Aorta (tissue), 5 donors: ENCODE measurements at regions not wholly inside any gene's neighbourhood (a gene's known extent, or its start where the extent isn't known, plus 50 kb on each side); places are given as distances from the start of the nearest gene placed in this dataset.
"Not testable (repeated sequence)": the region's sequence is repeated elsewhere in the genome, so short reads cannot be mapped to it uniquely, and the experiment has no call there.

Experiments
- ATAC-seq: fragments of 200-7000 bp; cut with Tn5 transposase; one replicate; pipeline ENCODE4 v1.9.1; 2022; ENCODE audit warnings: moderate library complexity; ENCODE audit not compliant: low FRiP score
- DNase-seq, 2 donors: peaks; one replicate each; pipeline ENCODE4 v3.0.0-alpha.2; 2020
- H3K27ac ChIP-seq, 2 donors: one replicate each; pipeline ENCODE4 v1.5.1; 2013; ENCODE audit warnings: low read length in 2 of 2, mild to moderate bottlenecking in 2 of 2, moderate library complexity in 2 of 2, control low read depth in 1 of 2, inconsistent platforms in 1 of 2, low read depth in 1 of 2
- H3K27me3 ChIP-seq, 2 donors: one replicate each; pipeline ENCODE4 v1.6.1; 2013; ENCODE audit warnings: control low read depth in 1 of 2, low read length in 1 of 2, mild to moderate bottlenecking in 1 of 2, moderate library complexity in 1 of 2; ENCODE audit not compliant: insufficient read depth in 2 of 2, control insufficient read depth in 1 of 2
- H3K36me3 ChIP-seq, 2 donors: one replicate each; pipeline ENCODE4 v1.6.1; 2013; ENCODE audit warnings: control low read depth in 1 of 2, low read length in 1 of 2, mild to moderate bottlenecking in 1 of 2; ENCODE audit not compliant: insufficient read depth in 2 of 2, control insufficient read depth in 1 of 2
- H3K4me1 ChIP-seq, 2 donors: one replicate each; pipeline ENCODE4 v1.6.1; 2013; ENCODE audit warnings: low read length in 2 of 2, control low read depth in 1 of 2, mild to moderate bottlenecking in 1 of 2, moderate library complexity in 1 of 2; ENCODE audit not compliant: insufficient read depth in 2 of 2, control insufficient read depth in 1 of 2
- H3K4me3 ChIP-seq, 2 donors: one replicate each; pipeline ENCODE4 v1.5.1; 2013; ENCODE audit warnings: low read length in 2 of 2, control low read depth in 1 of 2, mild to moderate bottlenecking in 1 of 2
- H3K9me3 ChIP-seq: one replicate; pipeline ENCODE4 v1.6.1; 2013; ENCODE audit warnings: mild to moderate bottlenecking, low read length; ENCODE audit not compliant: control insufficient read depth
- WGBS, 2 donors: extraction: QIAGEN DNeasy Blood & Tissue Kit; methylation state at CpG; one replicate each; pipeline ENCODE4 v1.1.7; 2013; 5-methylcytosine and 5-hydroxymethylcytosine counted together
- intact Hi-C, 2 donors: fragments of 100-400 bp; cut with DNase I; formaldehyde crosslinking; loops; one replicate each; pipeline versions ENCODE4 v1.14.2 to v1.15.0; 2022
- donor health status: healthy with polysubstance abuse.
- donor health status: Bipolar disorder and iron deficiency.
- donor health status: DM: no; HTN: no; CAD: no.
- donor health status: DM: no; HTN: no; CAD: no.
- donor health status: DM: yes; HTN: yes; CAD: no.

DNA sequence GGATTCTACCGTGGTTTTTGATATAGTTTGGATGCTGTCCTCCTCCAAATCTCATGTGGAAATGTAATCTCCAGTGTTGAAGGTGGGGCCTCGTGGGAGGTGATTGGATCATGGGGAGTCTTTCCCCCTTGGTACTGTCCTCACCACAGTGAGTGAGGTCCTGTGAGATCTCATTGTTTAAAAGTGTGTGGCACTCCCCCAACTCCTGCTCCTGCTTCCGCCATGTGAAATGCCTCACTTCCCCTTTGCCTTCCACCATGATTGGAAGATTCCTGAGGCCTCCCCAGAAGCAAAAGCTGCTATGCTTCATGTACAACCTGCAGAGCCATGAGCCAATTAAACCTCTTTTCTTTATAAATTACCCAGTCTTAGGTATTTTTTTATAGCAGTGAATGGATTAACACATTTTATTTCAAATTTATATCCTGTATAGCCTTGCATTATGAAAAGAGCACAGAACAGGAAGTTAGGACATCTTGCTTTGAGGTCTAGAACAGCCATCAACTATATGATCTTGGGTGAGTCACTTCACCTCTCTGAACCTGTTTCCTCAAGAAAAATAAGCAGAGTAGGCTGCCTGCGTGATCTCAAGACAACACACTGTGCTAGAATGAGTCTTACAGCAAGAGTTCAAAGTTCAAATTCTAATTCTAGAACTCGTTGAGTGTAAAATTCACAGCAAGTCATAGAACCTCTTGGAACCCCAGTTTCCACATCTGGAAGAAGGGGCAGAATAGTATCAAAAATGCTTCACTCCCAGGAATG, 160.9 kb upstream of the EEA1 start:
- Histone ChIP-seq H3K4me3 (no peak overlapping the region), H3K36me3 (no peaks in the 10 kb centered on the region), H3K27me3 (no peaks in the 10 kb centered on the region), H3K9me3 (no peaks in the 10 kb centered on the region), H3K4me1 (peaks cover 0 to 3% of the 10 kb centered on the region in 2 donors), H3K27ac (no peak overlapping the region)
- no peak for DNase-seq
- WGBS, 2 donors = 79 to 83% methylated on average over 5 of the region's 5 CpGs
- no peak for ATAC-seq
- intact Hi-C loops = no loop called here

DNA sequence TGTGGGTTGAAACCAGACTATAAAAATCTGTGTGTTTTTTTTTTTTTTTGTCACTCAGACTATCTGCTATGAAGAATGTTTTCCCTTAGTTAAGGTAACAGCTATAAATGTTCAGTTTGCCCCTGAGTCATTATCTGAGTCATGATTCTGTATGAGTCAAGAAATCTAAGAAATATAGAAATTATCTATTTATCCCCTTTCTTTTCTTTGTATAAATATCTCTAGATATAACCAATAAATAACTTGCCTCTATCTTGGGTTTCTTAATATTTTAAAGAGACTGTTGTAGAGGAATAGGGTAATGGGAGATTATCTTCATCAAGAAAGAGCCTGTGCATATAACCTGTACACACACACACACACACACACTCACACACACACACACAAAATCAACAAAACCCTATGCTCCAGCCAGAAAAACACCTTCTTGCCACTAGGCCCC, 161.7 kb upstream of the EEA1 start:
- intact Hi-C loops = no loop called here
- no peak overlapping the region for H3K27ac ChIP-seq
- no peak overlapping the region for H3K4me3 ChIP-seq
- H3K9me3 ChIP-seq = no peaks in the 10 kb centered on the region
- DNase-seq (no peak), ATAC-seq (no peak)
- peaks cover 0 to 3% of the 10 kb centered on the region in 2 donors for H3K4me1 ChIP-seq
- no peaks in the 10 kb centered on the region for H3K27me3 ChIP-seq
- no peaks in the 10 kb centered on the region for H3K36me3 ChIP-seq

DNA sequence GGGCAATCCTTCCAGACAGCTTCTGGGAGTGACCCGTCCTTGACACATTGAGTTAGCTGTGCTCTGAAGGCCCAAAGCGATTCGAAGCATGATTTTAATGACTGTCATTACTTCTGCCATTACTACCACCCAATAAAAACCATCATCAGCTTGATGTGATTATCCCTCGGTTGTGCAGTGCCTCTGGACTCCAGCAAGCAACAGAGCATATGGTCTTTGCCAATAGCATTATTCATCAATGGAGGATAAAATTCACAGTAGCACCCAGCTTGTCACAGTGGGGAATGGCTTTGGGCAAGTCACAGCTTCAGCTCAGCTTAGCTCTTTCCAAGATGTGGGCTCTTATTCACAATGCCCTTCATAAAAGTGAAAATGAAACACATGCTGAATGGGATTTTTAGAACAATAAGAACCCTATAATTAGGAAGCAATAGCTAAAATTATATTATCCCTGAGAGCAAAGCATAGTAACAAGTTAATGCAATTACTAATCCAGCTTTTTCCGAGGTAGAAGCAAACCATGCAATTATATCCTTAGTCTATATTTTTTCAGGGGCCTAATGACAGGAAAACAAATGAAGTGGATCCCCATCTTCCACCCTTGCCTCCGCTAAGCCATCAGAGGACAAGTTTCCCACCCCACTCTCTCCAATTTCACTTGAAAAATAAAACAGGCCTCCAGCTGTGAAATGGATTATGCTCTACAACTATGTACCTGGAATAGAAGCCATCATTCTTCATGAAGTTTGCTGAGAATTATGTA, 163.0 kb upstream of the EEA1 start:
- no peaks in the 10 kb centered on the region for H3K36me3 ChIP-seq
- intact Hi-C loops = no loop called here
- H3K27me3 ChIP-seq = no peaks in the 10 kb centered on the region
- 94 to 95% methylated on average over 6 of the region's 6 CpGs for WGBS, 2 donors
- H3K4me3 ChIP-seq = no peak overlapping the region
- DNase-seq (no peak), ATAC-seq (no peak)
- no peaks in the 10 kb centered on the region for H3K9me3 ChIP-seq
- H3K4me1 ChIP-seq = peaks cover 0 to 3% of the 10 kb centered on the region in 2 donors
- no peak overlapping the region for H3K27ac ChIP-seq

DNA sequence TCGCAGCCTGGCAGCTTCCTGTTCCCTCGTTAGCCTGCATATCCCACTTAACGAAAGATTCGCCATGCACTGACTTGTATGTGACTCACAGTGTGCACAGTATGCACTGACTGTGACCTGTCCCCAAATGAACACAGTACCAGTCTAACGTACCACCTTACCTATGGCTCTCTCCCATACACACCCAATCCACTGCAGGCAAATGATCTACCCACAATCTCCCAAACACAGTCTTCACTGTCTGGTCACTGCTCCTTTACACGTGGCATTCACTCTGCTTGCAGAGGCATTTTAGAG, 163.5 kb upstream of the EEA1 start:
- Histone ChIP-seq H3K4me3 (no peak overlapping the region), H3K4me1 (peaks cover 0 to 3% of the 10 kb centered on the region in 2 donors), H3K27ac (no peak overlapping the region), H3K27me3 (no peaks in the 10 kb centered on the region), H3K36me3 (no peaks in the 10 kb centered on the region), H3K9me3 (no peaks in the 10 kb centered on the region)
- ATAC-seq = no peak
- DNase-seq = no peak
- 93 to 96% methylated on average over 6 of the region's 6 CpGs for WGBS, 2 donors
- intact Hi-C loops = no loop called here

DNA sequence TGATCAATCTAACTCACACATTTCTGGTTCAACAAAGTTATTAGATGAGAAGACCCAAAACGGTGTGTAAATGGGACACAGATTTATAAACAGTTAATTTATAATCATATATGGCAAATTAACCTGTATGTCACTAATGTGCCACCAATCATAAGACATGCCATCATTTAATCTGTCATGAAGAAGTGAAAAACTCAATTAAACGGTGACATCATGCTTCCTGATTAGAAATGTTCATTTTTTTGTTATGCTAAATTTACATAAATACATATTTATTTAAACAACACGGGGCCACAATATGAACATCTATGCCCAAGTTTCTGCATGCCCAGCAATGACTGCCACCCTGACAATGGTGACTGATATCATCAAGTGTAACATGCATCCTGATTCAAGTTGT, 164.1 kb upstream of the EEA1 start:
- DNase-seq = no peak
- Histone ChIP-seq H3K9me3 (no peaks in the 10 kb centered on the region), H3K4me1 (peaks cover 0 to 3% of the 10 kb centered on the region in 2 donors), H3K27me3 (no peaks in the 10 kb centered on the region), H3K36me3 (no peaks in the 10 kb centered on the region), H3K4me3 (no peak overlapping the region), H3K27ac (no peak overlapping the region)
- no peak for ATAC-seq
- intact Hi-C loops = no loop called here
- 92 to 93% methylated on average over 3 of the region's 3 CpGs for WGBS, 2 donors

DNA sequence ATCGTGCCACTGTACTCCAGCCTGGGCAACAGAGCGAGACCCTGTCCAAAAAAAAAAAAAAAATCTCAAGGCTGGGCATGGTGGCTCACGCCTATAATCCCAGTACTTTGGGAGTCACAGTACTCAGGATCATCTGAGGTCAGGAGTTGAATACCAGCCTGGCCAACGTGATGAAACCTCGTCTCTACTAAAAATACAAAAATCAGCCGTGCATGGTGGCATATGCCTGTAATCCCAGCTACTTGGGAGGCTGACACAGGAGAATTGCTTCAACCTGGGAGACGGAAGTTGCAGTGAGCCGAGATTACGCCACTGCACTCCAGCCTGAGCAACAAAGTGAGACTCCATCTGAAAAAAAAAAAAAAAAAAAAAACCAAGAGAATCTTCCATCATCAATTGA, 165.1 kb upstream of the EEA1 start:
- H3K36me3 ChIP-seq, H3K4me1 ChIP-seq, H3K9me3 ChIP-seq, H3K27ac ChIP-seq, intact Hi-C loops, H3K4me3 ChIP-seq, DNase-seq, H3K27me3 ChIP-seq, ATAC-seq: not testable (repeated sequence)
- 86% methylated on average over 9 of the region's 9 CpGs for WGBS, 2 donors

DNA sequence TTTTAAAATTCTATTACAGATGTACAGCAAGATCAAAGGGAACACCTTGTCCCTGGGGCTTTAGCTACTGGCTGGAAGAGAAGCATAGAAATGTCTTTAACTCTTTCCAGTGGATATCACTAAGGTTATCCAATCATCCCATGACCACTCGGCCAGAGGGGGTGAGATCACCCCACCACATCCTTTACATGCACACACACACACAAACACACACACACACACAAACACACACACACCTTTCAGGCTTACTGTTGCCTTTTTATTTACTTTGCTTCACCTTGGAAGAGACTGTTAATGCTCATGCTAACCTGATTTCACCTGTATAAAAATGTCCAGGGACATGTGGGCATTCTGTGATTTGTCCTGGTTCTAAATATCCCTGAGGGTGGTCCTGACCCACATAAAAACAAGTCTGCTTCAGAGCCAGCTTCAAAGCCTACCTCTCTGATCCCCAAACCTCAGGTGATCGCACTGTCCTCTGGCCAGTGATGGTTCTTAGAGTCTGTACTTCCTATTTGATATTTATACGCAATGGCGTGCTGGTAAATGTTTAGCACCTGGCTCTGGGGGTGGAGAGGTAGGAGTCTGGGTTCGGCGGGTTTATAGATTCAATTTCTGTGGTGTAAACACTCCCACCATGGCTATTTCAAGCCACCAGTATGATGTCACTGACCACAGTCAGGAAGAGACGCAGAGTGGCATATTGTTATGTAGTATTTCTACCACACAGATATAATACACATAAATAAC, 166.1 kb upstream of the EEA1 start:
- 89% methylated on average over 7 of the region's 7 CpGs for WGBS, 2 donors
- no peaks in the 10 kb centered on the region for H3K4me1 ChIP-seq
- DNase-seq (no peak), ATAC-seq (no peak)
- H3K9me3 ChIP-seq = no peaks in the 10 kb centered on the region
- H3K4me3 ChIP-seq = no peak overlapping the region
- intact Hi-C loops = no loop called here
- no peak overlapping the region for H3K27ac ChIP-seq
- H3K27me3 ChIP-seq = no peaks in the 10 kb centered on the region
- no peaks in the 10 kb centered on the region for H3K36me3 ChIP-seq

DNA sequence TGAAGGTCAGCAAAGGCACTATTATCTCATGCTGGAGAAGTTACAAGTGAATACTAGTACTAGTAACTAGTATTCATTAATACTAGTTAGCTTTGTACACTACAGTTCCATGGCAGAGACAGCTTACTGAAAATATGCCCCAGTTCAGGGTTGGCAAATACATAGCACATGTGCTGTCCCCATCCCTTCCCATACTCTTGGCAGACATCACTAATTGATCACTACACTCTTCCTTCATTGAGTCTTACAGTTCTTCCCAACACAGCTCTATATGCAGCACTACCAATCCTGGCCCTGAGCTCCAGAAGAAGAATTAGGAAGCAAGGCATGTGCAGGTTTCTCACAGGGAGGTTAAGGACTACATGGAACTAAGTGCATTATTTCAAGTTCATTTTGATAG, 168.3 kb upstream of the EEA1 start:
- no peaks in the 10 kb centered on the region for H3K9me3 ChIP-seq
- no peaks in the 10 kb centered on the region for H3K4me1 ChIP-seq
- H3K4me3 ChIP-seq = no peak overlapping the region
- H3K27me3 ChIP-seq = no peaks in the 10 kb centered on the region
- intact Hi-C loops = no loop called here
- no peaks in the 10 kb centered on the region for H3K36me3 ChIP-seq
- no peak for DNase-seq
- H3K27ac ChIP-seq = no peak overlapping the region
- no peak for ATAC-seq
